OCI-LY7 (cell line): ENCODE measurements at regions not wholly inside any gene's neighbourhood (a gene's known extent, or its start where the extent isn't known, plus 50 kb on each side); places are given as distances from the start of the nearest gene placed in this dataset.

Experiments used
- BruUV-seq: library from RNA; stranded (reverse); fragments of 400-500 nt; replicated peaks from 2 replicates; lab custom pipeline; 2021; lab: Mats Ljungman, UMichigan
- CTCF ChIA-PET: fragments of 300-600 bp; sonication (Branson Sonifier 250); formaldehyde crosslinking; loops from one replicate; lab custom pipeline; 2022; ENCODE audit warnings: antibody characterized with exemption; ENCODE audit not compliant: unreplicated experiment; lab: Charles Lee
- POLR2A ChIA-PET: fragments of 300-600 bp; sonication (Branson Sonifier 250); formaldehyde crosslinking; loops from one replicate; lab custom pipeline; 2022; ENCODE audit warnings: antibody characterized with exemption; lab: Charles Lee
- DNase-seq: peaks from one replicate; pipeline ENCODE4 v3.0.0-alpha.2; 2015; ENCODE audit warnings: low spot score
- H2AFZ ChIP-seq: fragments of 200-600 bp; sonication (generic), shearing (Covaris generic); 2 replicates; pipeline ENCODE4 v1.6.1; 2014; ENCODE audit warnings: mild to moderate bottlenecking, antibody characterized with exemption, low read length, moderate library complexity
- H3K27ac ChIP-seq: fragments of 200-600 bp; sonication (generic); 2 replicates; pipeline ENCODE4 v1.5.1; 2014; ENCODE audit warnings: mixed run types, low read depth, mild to moderate bottlenecking, moderate library complexity, low read length, inconsistent platforms; ENCODE audit not compliant: poor library complexity, severe bottlenecking
- H3K36me3 ChIP-seq: fragments of 200-600 bp; sonication (generic); 2 replicates; pipeline ENCODE4 v1.6.1; 2014; ENCODE audit warnings: mild to moderate bottlenecking, antibody characterized with exemption, low read length, moderate library complexity, mixed read lengths; ENCODE audit not compliant: insufficient read depth
- H3K4me1 ChIP-seq: fragments of 200-600 bp; sonication (generic); 2 replicates; pipeline ENCODE4 v1.5.1; 2014; ENCODE audit warnings: mild to moderate bottlenecking, low read length; ENCODE audit not compliant: insufficient read depth, poor library complexity, severe bottlenecking
- H3K4me2 ChIP-seq: fragments of 200-600 bp; sonication (generic); 2 replicates; pipeline ENCODE4 v1.6.1; 2014; ENCODE audit warnings: mild to moderate bottlenecking, low read length
- H3K4me3 ChIP-seq: fragments of 200-600 bp; sonication (generic); 2 replicates; pipeline ENCODE4 v1.5.1; 2014; ENCODE audit warnings: mild to moderate bottlenecking, low read depth, low read length; ENCODE audit not compliant: poor library complexity, severe bottlenecking
- H3K79me2 ChIP-seq: fragments of 200-600 bp; sonication (generic); 2 replicates; pipeline ENCODE4 v1.6.1; 2016; ENCODE audit warnings: low read depth, mild to moderate bottlenecking, low read length, moderate library complexity, mixed read lengths; ENCODE audit not compliant: insufficient read depth
- H3K9me2 ChIP-seq: fragments of 200-600 bp; sonication (generic); 2 replicates; pipeline ENCODE4 v1.6.1; 2016; ENCODE audit warnings: mild to moderate bottlenecking, low read length, mixed read lengths; ENCODE audit not compliant: insufficient read depth
- H3K9me3 ChIP-seq: fragments of 200-600 bp; sonication (generic); 2 replicates; pipeline ENCODE4 v1.6.1; 2014; ENCODE audit warnings: mild to moderate bottlenecking, mixed run types, low read length, mixed read lengths
- H4K20me1 ChIP-seq: fragments of 200-600 bp; sonication (generic); 2 replicates; pipeline ENCODE4 v1.6.1; 2014; ENCODE audit warnings: mild to moderate bottlenecking, antibody characterized with exemption, low read length, moderate library complexity, mixed read lengths; ENCODE audit not compliant: insufficient read depth
- EZH2phosphoT487 ChIP-seq: fragments of 200-600 bp; sonication (generic); IDR thresholded peaks from 2 replicates; pipeline ENCODE4 v1.6.1; 2018; ENCODE audit warnings: low read depth, borderline replicate concordance, mild to moderate bottlenecking, mixed run types, antibody characterized with exemption, low read length, moderate library complexity, mixed read lengths
- intact Hi-C: fragments of 100-400 bp; cut with micrococcal nuclease; formaldehyde crosslinking; loops from one replicate; pipeline ENCODE4 v1.10.0; 2022; ENCODE audit not compliant: unreplicated experiment
- TF ChIP-seq, protein P1 (sequence below): fragments of 200-600 bp; sonication (generic); conservative IDR thresholded peaks from 2 replicates; pipeline ENCODE4 v1.5.1; 2014; ENCODE audit warnings: mild to moderate bottlenecking, antibody characterized with exemption, low read length, moderate library complexity, mixed read lengths

DNA sequence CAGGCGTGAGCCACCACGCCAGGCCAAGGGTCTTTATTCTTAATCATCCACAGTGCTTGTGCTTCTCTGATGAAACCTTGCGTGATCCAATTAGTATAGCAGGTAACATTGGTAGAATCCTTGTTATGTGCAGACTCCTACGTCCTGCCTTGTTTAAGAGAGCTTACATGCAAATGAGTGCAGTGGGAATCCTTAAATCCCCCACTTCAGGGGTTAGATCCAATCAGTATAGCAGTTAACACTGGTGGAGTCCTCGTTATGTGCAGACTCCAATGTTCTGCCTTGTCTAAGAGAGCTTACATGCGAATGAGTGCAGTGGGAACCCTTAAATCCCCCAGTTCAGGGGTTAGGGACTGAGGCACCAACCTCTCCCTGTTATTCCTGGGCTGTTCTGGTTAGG lies 193.4 kb downstream of the SEMA6A start:
- H3K9me3 ChIP-seq, result no peaks in the 10 kb centered on the region

GRCh38 chr5:116380621-116381020 lies 194.0 kb downstream of the SEMA6A start:
- Histone ChIP-seq H2AFZ (no peak overlapping the region), H3K36me3 (no peaks in the 10 kb centered on the region), H3K4me3 (no peak overlapping the region), H4K20me1 (no peaks in the 10 kb centered on the region), H3K27ac (no peak overlapping the region), H3K4me2 (no peak overlapping the region), H3K79me2 (no peaks in the 10 kb centered on the region), H3K9me3 (no peaks in the 10 kb centered on the region), H3K9me2 (no peaks in the 10 kb centered on the region), H3K4me1 (no peaks in the 10 kb centered on the region)
- no TSS peak for BruUV-seq
- CTCF ChIA-PET, result no interaction called here
- intact Hi-C loops, result no loop called here
- POLR2A ChIA-PET, result interaction anchor here (0.6 to 1.1 kb wide), 2 partner anchors 11 to 13 kb away, joined by 3 read pairs; no protein-coding TSS in a partner anchor
- no peak for DNase-seq
- TF ChIP-seq, protein P1, sequence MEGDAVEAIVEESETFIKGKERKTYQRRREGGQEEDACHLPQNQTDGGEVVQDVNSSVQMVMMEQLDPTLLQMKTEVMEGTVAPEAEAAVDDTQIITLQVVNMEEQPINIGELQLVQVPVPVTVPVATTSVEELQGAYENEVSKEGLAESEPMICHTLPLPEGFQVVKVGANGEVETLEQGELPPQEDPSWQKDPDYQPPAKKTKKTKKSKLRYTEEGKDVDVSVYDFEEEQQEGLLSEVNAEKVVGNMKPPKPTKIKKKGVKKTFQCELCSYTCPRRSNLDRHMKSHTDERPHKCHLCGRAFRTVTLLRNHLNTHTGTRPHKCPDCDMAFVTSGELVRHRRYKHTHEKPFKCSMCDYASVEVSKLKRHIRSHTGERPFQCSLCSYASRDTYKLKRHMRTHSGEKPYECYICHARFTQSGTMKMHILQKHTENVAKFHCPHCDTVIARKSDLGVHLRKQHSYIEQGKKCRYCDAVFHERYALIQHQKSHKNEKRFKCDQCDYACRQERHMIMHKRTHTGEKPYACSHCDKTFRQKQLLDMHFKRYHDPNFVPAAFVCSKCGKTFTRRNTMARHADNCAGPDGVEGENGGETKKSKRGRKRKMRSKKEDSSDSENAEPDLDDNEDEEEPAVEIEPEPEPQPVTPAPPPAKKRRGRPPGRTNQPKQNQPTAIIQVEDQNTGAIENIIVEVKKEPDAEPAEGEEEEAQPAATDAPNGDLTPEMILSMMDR, result no peak
- TF ChIP-seq EZH2phosphoT487, result no peak

More for the DNA sequence above, 193.4 kb downstream of the SEMA6A start:
- no TSS peak for BruUV-seq
- ChIA-PET POLR2A (interaction anchor here (0.6 to 1.1 kb wide), 3 partner anchors 12 to 95 kb away, joined by 3 read pairs; no protein-coding TSS in a partner anchor), CTCF (no interaction called here)
- Histone ChIP-seq H2AFZ (no peak overlapping the region), H3K4me3 (no peak overlapping the region), H3K36me3 (no peaks in the 10 kb centered on the region), H3K79me2 (no peaks in the 10 kb centered on the region), H4K20me1 (no peaks in the 10 kb centered on the region), H3K27ac (no peak overlapping the region), H3K4me1 (no peaks in the 10 kb centered on the region), H3K9me2 (no peaks in the 10 kb centered on the region), H3K4me2 (no peak overlapping the region)
- intact Hi-C loops, result no loop called here
- no peak for DNase-seq
- TF ChIP-seq, protein P1, result no peak
- TF ChIP-seq EZH2phosphoT487, result no peak

- H3K9me3 ChIP-seq, result no peaks in the 10 kb centered on the region
- BruUV-seq, result no TSS peak
- TF ChIP-seq EZH2phosphoT487, result no peak
- TF ChIP-seq, protein P1, result no peak
- H3K4me2 ChIP-seq, result no peak overlapping the region
- H2AFZ ChIP-seq, result no peak overlapping the region
- H3K79me2 ChIP-seq, result no peaks in the 10 kb centered on the region
- H3K9me2 ChIP-seq, result no peaks in the 10 kb centered on the region
- H4K20me1 ChIP-seq, result no peaks in the 10 kb centered on the region
- POLR2A ChIA-PET, result no interaction called here
- no peaks in the 10 kb centered on the region for H3K4me1 ChIP-seq
- intact Hi-C loops, result no loop called here
- H3K27ac ChIP-seq, result no peak overlapping the region
- DNase-seq, result no peak
- CTCF ChIA-PET, result no interaction called here
- no peak overlapping the region for H3K4me3 ChIP-seq
- H3K36me3 ChIP-seq, result no peaks in the 10 kb centered on the region
These were observed 195.3 kb downstream of the SEMA6A start for GRCh38 chr5:116379306-116379705.
